Stimulated activated CD4-positive, alpha-beta T cell treated with anti-CD3 and anti-CD28 coated beads, Interleukin-4, amount 100 ng/mL, for 1 hour (primary cell): ENCODE measurements at regions not wholly inside any gene's neighbourhood (a gene's known extent, or its start where the extent isn't known, plus 50 kb on each side); places are given as distances from the start of the nearest gene placed in this dataset.

Experiments used
- DNase-seq: peaks from one replicate; pipeline ENCODE4 v3.0.0-alpha.2; 2020

DNA sequence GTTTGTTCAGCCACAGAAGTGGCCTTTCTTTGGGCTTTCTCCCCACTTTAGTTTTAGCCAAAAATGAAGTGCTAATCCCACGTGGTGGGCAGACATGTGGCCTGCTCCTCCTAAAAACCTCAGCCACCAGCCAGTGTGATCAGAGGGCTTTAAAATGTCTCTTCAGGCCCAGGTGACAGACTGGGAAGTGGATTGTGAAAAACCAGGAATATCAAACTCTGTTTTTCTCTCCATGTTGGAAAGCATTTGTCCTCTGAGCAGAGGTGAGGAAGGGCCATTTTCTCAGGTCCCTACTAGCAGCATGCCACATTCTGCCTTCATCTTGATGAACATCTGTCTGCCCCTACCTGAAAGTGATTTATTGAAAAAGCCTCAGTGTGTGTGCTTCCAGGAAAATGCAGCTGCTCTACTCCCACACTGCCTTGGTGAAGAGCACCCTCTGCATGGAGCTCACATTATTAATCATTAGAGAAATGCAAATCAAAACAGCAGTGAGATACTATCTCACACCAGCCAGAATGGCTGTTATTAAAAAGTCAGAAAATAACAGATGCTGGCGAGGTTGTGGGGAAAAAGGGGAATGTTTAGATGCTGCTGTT, 181.2 kb upstream of the DMAC1 start:
- DNase-seq: no peak

DNA sequence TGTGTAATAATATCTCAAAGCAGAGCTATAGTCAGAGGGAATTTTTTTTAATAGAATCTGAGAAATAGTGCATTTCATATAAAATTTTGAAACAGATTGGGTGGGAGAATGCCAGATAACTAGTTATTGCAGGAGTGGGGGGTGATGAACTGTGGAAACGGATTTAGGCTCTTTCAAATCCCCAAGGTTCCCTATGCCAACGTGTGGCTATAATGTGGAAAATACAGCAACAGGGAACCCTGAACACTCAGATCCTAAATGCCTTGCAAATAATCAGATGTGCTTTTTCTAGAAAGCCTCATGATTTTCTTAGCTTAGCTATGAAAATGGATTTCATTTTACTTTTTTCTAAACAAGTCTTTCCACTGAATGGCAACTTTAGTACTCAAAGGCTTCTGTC, 180.5 kb upstream of the DMAC1 start:
- DNase-seq: no peak

DNA sequence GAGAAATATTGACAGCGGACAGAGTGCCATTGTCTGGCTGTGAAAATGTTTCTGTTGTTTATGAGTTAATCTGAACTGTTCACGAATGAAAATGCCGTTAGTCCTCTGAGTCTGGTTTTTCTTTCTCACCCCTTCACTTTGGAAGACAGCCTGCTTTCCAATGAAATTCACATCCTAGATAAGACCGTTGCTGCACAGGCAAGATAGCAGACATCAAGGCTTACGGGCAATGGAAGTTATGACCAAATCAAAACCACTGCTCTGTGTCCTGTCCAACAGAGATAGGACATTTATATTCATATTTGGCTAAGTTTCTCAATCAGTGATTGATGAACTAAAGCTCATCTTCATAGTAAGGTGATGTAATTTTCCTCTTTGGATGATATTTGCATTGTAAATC, 180.0 kb upstream of the DMAC1 start:
- DNase-seq: no peak

DNA sequence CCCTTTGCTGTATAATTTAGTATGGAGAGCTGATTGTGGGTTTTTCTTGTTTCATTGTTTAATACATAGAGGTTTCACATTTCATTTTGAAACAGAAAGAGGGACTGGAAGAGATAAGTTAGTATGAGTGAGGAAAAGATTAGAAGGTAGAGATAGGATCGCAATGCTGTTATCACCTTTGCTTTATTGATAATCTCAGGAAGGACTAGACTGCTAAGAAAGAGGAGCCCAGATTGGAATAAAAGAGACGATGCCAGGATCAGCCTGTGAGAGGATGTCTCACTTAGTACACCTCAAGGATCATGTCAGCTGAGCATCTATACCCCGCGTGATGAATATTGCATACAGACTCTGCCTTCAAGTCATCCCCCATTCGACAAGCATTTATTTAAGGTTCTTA, 178.0 kb upstream of the DMAC1 start:
- no peak for DNase-seq

- no peak for DNase-seq
Observed at GRCh38 chr9:7976856-7977255, 177.3 kb upstream of the DMAC1 start.

GRCh38 chr9:7976167-7976755, 176.7 kb upstream of the DMAC1 start:
- DNase-seq: peak; percentile 4

DNA sequence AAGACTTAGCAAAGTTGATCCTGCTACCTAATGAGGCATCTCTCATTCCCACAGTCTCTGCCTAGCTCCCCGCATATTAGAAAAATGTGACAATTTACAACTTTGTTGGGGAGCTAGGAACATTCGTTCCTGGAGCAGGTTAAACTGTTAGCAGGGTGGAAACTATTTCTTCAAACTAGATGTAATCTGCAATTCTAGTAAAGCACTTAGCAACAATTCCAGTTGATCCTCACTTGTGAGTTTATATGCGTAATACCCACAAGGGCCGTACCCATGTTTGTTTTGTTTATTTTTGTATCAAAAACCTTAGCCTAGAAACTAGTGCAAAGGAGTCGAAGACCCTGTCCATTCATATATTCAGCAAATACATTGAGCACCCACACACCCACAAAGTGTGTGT, 175.8 kb upstream of the DMAC1 start:
- DNase-seq: no peak

- DNase-seq: no peak
Observed at GRCh38 chr9:7974335-7974960, 174.9 kb upstream of the DMAC1 start.

GRCh38 chr9:7973123-7973522, 173.5 kb upstream of the DMAC1 start:
- no peak for DNase-seq

GRCh38 chr9:7970681-7971330, 171.2 kb upstream of the DMAC1 start:
- no peak for DNase-seq

- DNase-seq: no peak
Observed at GRCh38 chr9:7968687-7969086, 169.1 kb upstream of the DMAC1 start.

DNA sequence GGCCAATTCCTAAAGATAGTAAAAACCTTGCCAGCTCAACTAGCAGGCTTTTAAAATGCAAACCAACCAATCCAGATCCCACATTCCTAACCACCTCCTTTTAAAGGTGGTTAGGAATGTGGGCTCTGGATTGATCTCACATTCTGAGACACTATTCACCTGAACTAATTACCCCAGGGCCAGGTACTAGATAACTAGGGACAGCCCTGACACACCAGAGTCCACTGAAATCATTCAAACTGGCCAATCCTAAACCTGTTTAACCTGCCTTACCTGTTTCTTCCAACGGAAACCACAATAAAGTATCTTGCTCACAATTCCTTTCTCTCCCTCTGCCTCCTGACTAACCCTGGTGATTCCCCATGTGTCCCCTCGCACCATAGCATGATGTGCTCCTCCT, 168.3 kb upstream of the DMAC1 start:
- no peak for DNase-seq

DNA sequence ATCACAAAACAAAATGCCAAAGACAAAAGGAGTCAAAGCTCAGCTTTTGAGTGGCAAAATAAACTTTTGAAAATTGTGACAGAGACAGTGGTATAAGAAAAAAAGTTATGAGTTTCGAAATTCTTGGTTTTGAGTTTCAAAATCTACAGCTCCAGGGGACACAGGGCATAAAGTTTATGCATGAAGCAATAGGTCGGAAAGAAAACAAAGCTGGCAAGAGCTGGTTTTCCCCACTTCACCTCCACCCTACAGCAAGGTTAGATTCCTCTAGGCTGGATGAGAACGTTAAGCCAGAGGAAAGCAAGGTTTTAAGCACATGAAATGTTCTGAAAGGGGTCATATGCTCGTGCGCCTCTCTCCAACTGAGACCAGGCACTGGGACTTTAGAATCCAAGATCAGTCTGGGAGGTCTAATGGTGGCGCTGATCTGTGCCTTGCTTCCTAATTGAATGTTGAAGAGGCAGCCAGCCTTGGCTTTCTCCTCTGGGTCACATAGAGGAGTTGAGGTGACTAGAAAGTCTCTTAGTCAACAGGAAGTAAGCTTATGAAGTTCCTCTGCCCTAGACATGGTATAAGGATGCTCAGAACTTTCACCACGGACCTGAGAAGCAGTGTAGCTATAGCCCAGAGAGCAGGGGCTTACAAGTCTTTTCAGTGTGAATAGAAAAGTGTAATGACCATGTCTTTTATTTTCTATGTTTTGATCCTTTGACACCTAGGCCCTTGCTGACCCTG, 167.7 kb upstream of the DMAC1 start:
- no peak for DNase-seq

DNA sequence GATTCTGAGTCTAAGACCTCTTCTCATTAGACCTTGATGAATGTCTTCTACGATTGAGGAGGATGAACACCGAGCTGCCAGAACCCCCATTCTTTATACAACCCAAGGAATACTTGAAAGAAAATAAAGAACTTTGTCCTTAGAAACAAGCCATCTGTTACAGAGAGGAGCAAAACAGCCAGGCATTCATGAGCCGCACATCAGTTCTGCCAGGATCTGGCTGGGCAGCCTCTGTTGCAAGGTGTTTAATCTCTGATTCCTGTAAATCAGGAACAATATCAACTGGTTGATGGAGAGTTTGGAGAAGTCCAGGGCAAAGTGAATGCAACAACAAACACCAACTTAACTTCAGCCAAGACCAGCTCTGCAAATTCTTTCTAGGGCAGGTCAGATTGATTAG, 165.5 kb upstream of the DMAC1 start:
- DNase-seq: no peak

DNA sequence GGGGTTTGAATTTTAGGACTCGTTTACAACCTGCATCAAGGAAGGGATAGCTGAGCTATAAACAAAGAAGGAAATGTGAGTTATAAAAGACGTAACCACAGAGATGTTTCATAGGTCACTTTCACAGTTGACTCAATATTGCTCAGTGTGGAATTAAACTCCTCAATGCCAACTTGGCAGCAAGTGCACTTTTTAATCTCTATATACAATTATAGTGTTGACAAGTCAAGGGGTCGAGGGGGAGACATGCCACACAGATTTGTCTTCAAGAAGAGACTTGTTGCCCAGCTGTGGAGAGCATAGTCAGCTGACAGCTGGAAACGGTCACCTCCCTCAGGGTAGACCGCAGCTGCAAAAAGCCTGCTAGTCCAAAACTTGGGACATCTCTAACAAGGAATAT, 163.4 kb upstream of the DMAC1 start:
- no peak for DNase-seq

DNA sequence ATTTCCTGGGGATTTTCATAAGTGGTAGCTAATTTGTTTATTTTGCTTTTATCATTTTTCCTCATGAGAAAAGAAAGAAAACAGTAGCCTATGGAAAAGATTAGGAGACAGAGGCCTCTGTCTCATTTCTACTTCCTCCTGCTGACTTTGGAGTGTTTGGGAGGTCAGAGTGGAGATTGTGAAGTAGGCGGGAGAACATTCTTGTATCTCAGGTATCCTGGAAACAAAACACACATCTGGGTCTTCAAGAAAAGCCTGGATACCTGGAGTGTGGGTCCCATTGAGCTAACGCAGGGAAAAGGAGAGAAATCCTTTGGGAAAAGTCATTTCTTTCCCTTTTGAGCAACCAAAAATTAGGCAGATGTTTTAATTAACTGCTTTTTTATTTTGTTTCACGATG, 161.5 kb upstream of the DMAC1 start:
- DNase-seq: no peak

- no peak for DNase-seq
Observed at GRCh38 chr9:7960320-7961050, 160.9 kb upstream of the DMAC1 start.

DNA sequence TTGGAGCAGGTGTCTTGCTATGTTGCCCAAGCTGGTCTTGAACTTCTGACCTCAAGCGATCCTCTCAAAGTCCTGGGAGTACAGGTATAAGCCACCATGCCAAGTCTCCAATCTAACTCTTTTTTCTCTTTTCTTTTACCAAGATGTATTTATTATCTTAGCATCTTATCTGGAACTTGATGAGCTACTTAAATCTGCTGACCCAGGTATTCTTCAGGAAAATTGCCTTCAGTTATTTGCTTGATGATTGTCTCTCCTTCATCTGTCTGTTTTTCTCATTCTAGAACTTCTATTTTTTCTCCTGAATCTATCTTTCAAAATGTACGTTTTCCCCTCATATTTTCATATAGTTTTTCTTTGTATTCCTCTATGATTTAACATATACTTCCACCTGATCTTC, 158.2 kb upstream of the DMAC1 start:
- DNase-seq: no peak

- no peak for DNase-seq
Observed at GRCh38 chr9:7947577-7947976, 148.0 kb upstream of the DMAC1 start.

GRCh38 chr9:7946458-7946857, 146.9 kb upstream of the DMAC1 start:
- DNase-seq: no peak

GRCh38 chr9:7944572-7944971, 145.0 kb upstream of the DMAC1 start:
- DNase-seq: no peak

- no peak for DNase-seq
Observed at GRCh38 chr9:7937761-7938491, 138.3 kb upstream of the DMAC1 start.
